ENCODE measurements at regions not wholly inside any gene's neighbourhood (a gene's known extent, or its start where the extent isn't known, plus 50 kb on each side); places are given as distances from the start of the nearest gene placed in this dataset.

GRCh38 chr14:104249089-104249488, 110.7 kb downstream of the KIF26A start:
- H3K27ac ChIP-seq (ENCODE audit: low read length): no peak overlapping the region
- H3K9me2 ChIP-seq (ENCODE audit: insufficient read depth, low read length): no peaks in the 10 kb centered on the region
- no peaks in the 10 kb centered on the region for H3F3A ChIP-seq (ENCODE audit: insufficient read depth, low read length, poor library complexity, severe bottlenecking)
- peaks cover 8% of the 10 kb centered on the region for H3K9me3 ChIP-seq (ENCODE audit: low read length)
- H3K4me3 ChIP-seq (ENCODE audit: low read length): no peak overlapping the region
- no peaks in the 10 kb centered on the region for H4K20me1 ChIP-seq (ENCODE audit: insufficient read depth)
- H2AFZ ChIP-seq (ENCODE audit: low read depth, low read length): no peak overlapping the region
- no peaks in the 10 kb centered on the region for H3K36me3 ChIP-seq (ENCODE audit: insufficient read depth, low read length)
- TF ChIP-seq MXI1 (conservative IDR thresholded peaks at IDR 0.05; ENCODE audit: poor library complexity, severe bottlenecking) (no peak), SMC3 (conservative IDR thresholded peaks at IDR 0.05; ENCODE audit: poor library complexity) (no peak), EP300 (conservative IDR thresholded peaks at IDR 0.05; ENCODE audit: poor library complexity, severe bottlenecking) (no peak), POLR2AphosphoS5 (IDR thresholded peaks at IDR 0.05) (no peak), RAD21 (conservative IDR thresholded peaks at IDR 0.05) (no peak), EZH2 (IDR thresholded peaks at IDR 0.05; ENCODE audit: borderline replicate concordance, insufficient read depth, low read length, poor library complexity, severe bottlenecking) (no peak), TAF1 (IDR thresholded peaks at IDR 0.05; ENCODE audit: low read depth) (no peak), REST (IDR thresholded peaks at IDR 0.05; ENCODE audit: borderline replicate concordance) (no peak), CTCF (IDR thresholded peaks at IDR 0.05; ENCODE audit: poor library complexity, severe bottlenecking) (no peak)
- H3K4me2 ChIP-seq (ENCODE audit: low read length): no peak overlapping the region
- no peaks in the 10 kb centered on the region for H3K79me2 ChIP-seq (replicated peaks; ENCODE audit: insufficient read depth, low read length)
- no peak overlapping the region for H3K9ac ChIP-seq (ENCODE audit: low read length)
- no peaks in the 10 kb centered on the region for H3K27me3 ChIP-seq (ENCODE audit: insufficient read depth, low read depth, low read length)

GRCh38 chr14:104249706-104250105, 111.3 kb downstream of the KIF26A start:
- TF ChIP-seq MXI1 (conservative IDR thresholded peaks at IDR 0.05; ENCODE audit: poor library complexity, severe bottlenecking): no peak
- no peak for TF ChIP-seq RAD21 (conservative IDR thresholded peaks at IDR 0.05)
- no peak for TF ChIP-seq CTCF (IDR thresholded peaks at IDR 0.05; ENCODE audit: poor library complexity, severe bottlenecking)
- TF ChIP-seq POLR2AphosphoS5 (IDR thresholded peaks at IDR 0.05): no peak
- TF ChIP-seq TAF1 (IDR thresholded peaks at IDR 0.05; ENCODE audit: low read depth): no peak
- TF ChIP-seq EZH2 (IDR thresholded peaks at IDR 0.05; ENCODE audit: borderline replicate concordance, insufficient read depth, low read length, poor library complexity, severe bottlenecking): no peak
- TF ChIP-seq EP300 (conservative IDR thresholded peaks at IDR 0.05; ENCODE audit: poor library complexity, severe bottlenecking): no peak
- no peak for TF ChIP-seq REST (IDR thresholded peaks at IDR 0.05; ENCODE audit: borderline replicate concordance)
- TF ChIP-seq SMC3 (conservative IDR thresholded peaks at IDR 0.05; ENCODE audit: poor library complexity): no peak
- no peaks in the 10 kb centered on the region for H3F3A ChIP-seq (ENCODE audit: insufficient read depth, low read length, poor library complexity, severe bottlenecking)
- H3K9ac ChIP-seq (ENCODE audit: low read length): no peak overlapping the region
- H4K20me1 ChIP-seq (ENCODE audit: insufficient read depth): no peaks in the 10 kb centered on the region
- H3K36me3 ChIP-seq (ENCODE audit: insufficient read depth, low read length): no peaks in the 10 kb centered on the region
- H3K4me3 ChIP-seq (ENCODE audit: low read length): no peak overlapping the region
- no peaks in the 10 kb centered on the region for H3K79me2 ChIP-seq (replicated peaks; ENCODE audit: insufficient read depth, low read length)
- H3K9me2 ChIP-seq (ENCODE audit: insufficient read depth, low read length): no peaks in the 10 kb centered on the region
- peaks cover 8% of the 10 kb centered on the region for H3K9me3 ChIP-seq (ENCODE audit: low read length)
- no peak overlapping the region for H3K4me2 ChIP-seq (ENCODE audit: low read length)
- H3K27ac ChIP-seq (ENCODE audit: low read length): no peak overlapping the region
- H2AFZ ChIP-seq (ENCODE audit: low read depth, low read length): no peak overlapping the region
- H3K27me3 ChIP-seq (ENCODE audit: insufficient read depth, low read depth, low read length): no peaks in the 10 kb centered on the region
